Progenitor cell of endocrine pancreas (in vitro differentiated cells): ENCODE measurements at regions not wholly inside any gene's neighbourhood (a gene's known extent, or its start where the extent isn't known, plus 50 kb on each side); places are given as distances from the start of the nearest gene placed in this dataset.
A peak's percentile ranks its signal among the peaks of the same experiment; 100 is the strongest.

Experiments used
- DNase-seq: peaks from one replicate; pipeline ENCODE4 v3.0.0; 2021; ENCODE audit warnings: low spot score; ENCODE audit not compliant: unreplicated experiment
- H3K27ac Mint-ChIP-seq: 2 replicates; pipeline ENCODE4 v1.8.0; 2021; ENCODE audit warnings: mild to moderate bottlenecking, moderate library complexity, mixed read lengths
- H3K27me3 Mint-ChIP-seq: 2 replicates; pipeline ENCODE4 v1.8.0; 2021; ENCODE audit warnings: mixed read lengths
- H3K36me3 Mint-ChIP-seq: 2 replicates; pipeline ENCODE4 v1.8.0; 2022; ENCODE audit warnings: mixed read lengths; ENCODE audit not compliant: insufficient read depth
- H3K4me1 Mint-ChIP-seq: 2 replicates; pipeline ENCODE4 v1.8.0; 2021; ENCODE audit warnings: low read depth, mixed read lengths
- H3K4me3 Mint-ChIP-seq: 2 replicates; pipeline ENCODE4 v1.8.0; 2021; ENCODE audit warnings: low read depth, mild to moderate bottlenecking, moderate library complexity, mixed read lengths
- H3K9me3 Mint-ChIP-seq: 2 replicates; pipeline ENCODE4 v1.8.0; 2021; ENCODE audit warnings: low read depth, mixed read lengths
- TF ChIP-seq, protein P1 (sequence below): fragments of 200-600 bp; sonication (generic); IDR thresholded peaks from one replicate; pipeline ENCODE4 v1.5.0; 2021; ENCODE audit warnings: antibody characterized with exemption, mild to moderate bottlenecking; ENCODE audit not compliant: unreplicated experiment

DNA sequence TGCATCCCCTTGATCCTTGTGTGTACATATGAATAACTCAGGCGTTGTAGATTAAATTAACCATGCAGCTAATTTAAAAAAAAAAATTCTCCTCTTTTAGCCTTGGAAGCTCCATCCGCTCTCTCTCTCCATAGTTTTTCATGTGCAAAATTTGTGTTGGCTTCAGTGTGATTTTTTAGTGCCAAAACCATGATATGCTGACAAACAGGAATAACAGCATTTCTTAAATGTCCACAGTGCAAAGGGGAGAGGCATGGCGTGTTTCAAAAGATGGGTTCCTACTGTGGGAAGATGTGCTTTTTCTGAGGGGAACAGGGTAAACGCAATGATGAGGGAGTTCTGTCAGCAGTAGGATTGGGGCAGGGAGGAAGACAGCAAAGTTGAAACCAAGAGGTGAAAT is 247.0 kb downstream of the ICOS start:
- Mint-ChIP-seq H3K4me3 (no peak overlapping the region), H3K9me3 (peaks cover 1% of the 10 kb centered on the region), H3K27ac (no peak overlapping the region), H3K36me3 (no peaks in the 10 kb centered on the region), H3K27me3 (peaks cover 3% of the 10 kb centered on the region), H3K4me1 (peaks cover 31% of the 10 kb centered on the region)
- no peak for DNase-seq
- TF ChIP-seq, protein P1, sequence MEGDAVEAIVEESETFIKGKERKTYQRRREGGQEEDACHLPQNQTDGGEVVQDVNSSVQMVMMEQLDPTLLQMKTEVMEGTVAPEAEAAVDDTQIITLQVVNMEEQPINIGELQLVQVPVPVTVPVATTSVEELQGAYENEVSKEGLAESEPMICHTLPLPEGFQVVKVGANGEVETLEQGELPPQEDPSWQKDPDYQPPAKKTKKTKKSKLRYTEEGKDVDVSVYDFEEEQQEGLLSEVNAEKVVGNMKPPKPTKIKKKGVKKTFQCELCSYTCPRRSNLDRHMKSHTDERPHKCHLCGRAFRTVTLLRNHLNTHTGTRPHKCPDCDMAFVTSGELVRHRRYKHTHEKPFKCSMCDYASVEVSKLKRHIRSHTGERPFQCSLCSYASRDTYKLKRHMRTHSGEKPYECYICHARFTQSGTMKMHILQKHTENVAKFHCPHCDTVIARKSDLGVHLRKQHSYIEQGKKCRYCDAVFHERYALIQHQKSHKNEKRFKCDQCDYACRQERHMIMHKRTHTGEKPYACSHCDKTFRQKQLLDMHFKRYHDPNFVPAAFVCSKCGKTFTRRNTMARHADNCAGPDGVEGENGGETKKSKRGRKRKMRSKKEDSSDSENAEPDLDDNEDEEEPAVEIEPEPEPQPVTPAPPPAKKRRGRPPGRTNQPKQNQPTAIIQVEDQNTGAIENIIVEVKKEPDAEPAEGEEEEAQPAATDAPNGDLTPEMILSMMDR: no peak

DNA sequence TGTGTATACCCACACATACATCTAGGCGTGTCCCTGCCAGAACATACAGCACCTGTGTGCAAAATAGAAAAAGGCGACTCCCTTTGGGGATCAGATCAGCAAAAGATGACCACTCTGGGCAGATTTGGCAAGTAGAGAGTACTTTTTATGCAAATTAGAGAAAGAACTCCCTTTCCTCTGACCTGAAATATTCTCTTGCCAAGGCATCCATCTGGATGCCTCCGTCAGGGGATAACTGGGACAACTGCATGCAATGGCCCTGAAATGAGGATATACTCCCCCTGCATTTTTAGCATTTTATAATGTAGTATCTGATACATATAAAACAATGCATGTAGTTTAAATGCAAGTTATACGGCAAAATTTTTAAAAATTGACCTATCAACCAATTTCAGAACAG is 247.7 kb downstream of the ICOS start:
- no peak overlapping the region for H3K27ac Mint-ChIP-seq
- TF ChIP-seq, protein P1: no peak

DNA sequence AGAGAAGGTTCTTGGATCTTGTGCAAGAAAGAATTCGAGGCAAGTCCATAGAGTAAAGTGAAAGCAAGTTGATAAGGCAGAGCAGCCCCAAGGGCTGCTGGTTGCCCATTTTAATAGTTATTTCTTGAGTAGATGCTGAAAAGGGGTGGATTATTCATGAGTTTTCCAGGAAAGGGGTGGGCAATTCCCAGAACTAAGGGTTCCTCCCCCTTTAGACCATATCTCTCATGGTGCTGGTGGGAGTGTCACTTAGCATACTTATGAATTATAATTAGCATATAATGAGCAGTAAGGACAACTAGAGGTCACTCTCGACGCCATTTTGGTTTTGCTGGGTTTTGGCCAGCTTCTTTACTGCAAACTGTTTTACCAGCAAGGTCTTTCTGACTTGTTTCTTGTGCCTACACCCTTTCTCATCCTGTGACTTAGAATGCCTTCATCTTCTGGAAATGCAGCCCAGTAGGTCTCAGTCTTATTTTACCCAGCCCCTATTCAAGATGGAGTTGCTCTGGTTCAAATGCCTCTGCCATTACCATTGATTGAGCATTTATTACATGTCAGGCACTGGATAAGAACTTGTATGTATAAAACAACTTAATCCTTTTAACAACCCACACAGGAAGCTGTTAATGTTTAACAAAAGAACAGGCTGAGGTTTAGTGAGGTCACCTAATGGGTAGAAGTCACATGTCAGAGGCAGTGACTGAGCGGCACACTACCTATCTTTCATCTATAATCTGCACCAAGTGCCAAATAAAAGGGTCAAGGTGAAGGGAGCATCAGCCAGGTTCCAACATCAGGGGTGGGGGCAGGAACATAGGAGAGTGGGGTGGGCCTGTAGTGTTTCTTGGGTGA is 250.9 kb downstream of the ICOS start:
- DNase-seq: no peak
- TF ChIP-seq, protein P1: no peak
- Mint-ChIP-seq H3K4me3 (no peak overlapping the region), H3K27ac (peak overlapping the region; percentile 94), H3K9me3 (peaks cover 4% of the 10 kb centered on the region), H3K4me1 (peaks cover 46% of the 10 kb centered on the region), H3K27me3 (no peaks in the 10 kb centered on the region), H3K36me3 (no peaks in the 10 kb centered on the region)

More for the DNA sequence above, 247.7 kb downstream of the ICOS start:
- peaks cover 4% of the 10 kb centered on the region for H3K9me3 Mint-ChIP-seq
- DNase-seq: no peak
- H3K4me1 Mint-ChIP-seq: peaks cover 34% of the 10 kb centered on the region
- no peaks in the 10 kb centered on the region for H3K36me3 Mint-ChIP-seq
- peaks cover 3% of the 10 kb centered on the region for H3K27me3 Mint-ChIP-seq
- no peak overlapping the region for H3K4me3 Mint-ChIP-seq

DNA sequence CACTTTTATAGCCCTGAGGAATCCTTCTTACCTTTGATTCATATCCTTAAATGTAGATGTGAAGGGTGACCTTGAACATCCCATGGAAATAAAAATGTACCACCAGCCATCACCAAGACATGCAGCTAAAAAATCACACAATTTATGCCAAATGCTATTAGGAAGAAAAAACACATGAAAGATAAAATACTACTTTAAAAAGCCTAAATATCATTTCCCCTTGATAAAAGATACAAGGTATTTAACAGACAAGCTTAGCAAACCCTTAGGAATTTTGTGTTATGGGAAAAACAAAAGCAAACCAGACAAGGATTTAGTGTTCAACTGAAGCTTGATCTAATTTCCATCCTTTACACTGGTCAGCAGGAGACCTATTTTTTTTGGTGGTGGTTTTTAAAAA is 255.0 kb downstream of the ICOS start:
- TF ChIP-seq, protein P1: no peak
- no peak overlapping the region for H3K4me3 Mint-ChIP-seq
- DNase-seq: no peak
- no peaks in the 10 kb centered on the region for H3K36me3 Mint-ChIP-seq
- peaks cover 4% of the 10 kb centered on the region for H3K9me3 Mint-ChIP-seq
- H3K27ac Mint-ChIP-seq: peak overlapping the region; percentile 13
- peaks cover 2% of the 10 kb centered on the region for H3K27me3 Mint-ChIP-seq
- H3K4me1 Mint-ChIP-seq: peaks cover 36% of the 10 kb centered on the region

DNA sequence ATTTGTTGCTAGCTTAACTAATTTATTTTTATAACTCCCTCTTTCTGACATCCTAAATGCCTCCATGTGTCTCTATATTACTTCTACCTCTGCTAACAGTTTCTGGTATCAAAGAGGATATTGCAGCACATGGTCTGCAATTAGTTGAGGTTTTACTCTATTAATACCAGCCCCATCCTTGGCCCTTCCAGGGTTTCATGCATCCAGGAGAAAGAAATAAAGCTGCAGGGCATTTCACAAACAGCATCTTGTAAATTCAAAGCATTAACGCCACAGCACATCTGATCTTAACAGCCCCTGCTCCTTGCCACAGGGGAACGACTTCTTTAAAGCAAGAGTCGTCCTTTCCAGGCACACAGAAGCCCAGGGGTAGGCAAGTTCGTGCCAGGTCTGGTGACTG is 258.9 kb downstream of the ICOS start:
- Mint-ChIP-seq H3K27me3 (peaks cover 9% of the 10 kb centered on the region), H3K36me3 (no peaks in the 10 kb centered on the region), H3K4me3 (no peak overlapping the region), H3K4me1 (peaks cover 14% of the 10 kb centered on the region), H3K9me3 (no peaks in the 10 kb centered on the region), H3K27ac (no peak overlapping the region)
- TF ChIP-seq, protein P1: no peak
- DNase-seq: no peak
